HG03469 (cell line): ENCODE measurements at regions not wholly inside any gene's neighbourhood (a gene's known extent, or its start where the extent isn't known, plus 50 kb on each side); places are given as distances from the start of the nearest gene placed in this dataset.
"Not testable (repeated sequence)": the region's sequence is repeated elsewhere in the genome, so short reads cannot be mapped to it uniquely, and the experiment has no call there.

ENCODE experiments used
- ATAC-seq: cut with Tn5 transposase; IDR thresholded peaks from one replicate; pipeline ENCODE4 v1.9.1; 2021; ENCODE audit warnings: mild to moderate bottlenecking, moderate library complexity, moderate number of reproducible peaks; ENCODE audit not compliant: unreplicated experiment

DNA sequence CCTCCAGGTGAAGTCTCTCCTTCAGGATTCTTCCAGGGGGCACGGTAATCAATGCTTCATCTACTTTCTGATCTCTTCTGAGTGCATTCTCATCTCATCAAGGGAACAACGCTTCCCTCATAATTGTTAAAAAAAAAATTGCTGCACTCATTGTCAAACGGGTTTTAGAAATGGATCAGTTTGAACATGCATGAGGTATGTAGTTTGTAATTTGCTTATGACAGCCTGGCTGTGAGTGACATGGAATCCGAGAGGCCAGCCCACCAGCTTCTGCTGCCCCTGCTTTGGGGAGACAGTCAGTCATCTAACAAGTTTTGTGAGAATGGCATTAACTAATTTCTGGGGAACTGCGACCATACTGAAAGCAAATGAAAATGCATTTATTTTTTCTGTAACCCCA lies 791.9 kb upstream of the SOX11 start:
- no peak for ATAC-seq

DNA sequence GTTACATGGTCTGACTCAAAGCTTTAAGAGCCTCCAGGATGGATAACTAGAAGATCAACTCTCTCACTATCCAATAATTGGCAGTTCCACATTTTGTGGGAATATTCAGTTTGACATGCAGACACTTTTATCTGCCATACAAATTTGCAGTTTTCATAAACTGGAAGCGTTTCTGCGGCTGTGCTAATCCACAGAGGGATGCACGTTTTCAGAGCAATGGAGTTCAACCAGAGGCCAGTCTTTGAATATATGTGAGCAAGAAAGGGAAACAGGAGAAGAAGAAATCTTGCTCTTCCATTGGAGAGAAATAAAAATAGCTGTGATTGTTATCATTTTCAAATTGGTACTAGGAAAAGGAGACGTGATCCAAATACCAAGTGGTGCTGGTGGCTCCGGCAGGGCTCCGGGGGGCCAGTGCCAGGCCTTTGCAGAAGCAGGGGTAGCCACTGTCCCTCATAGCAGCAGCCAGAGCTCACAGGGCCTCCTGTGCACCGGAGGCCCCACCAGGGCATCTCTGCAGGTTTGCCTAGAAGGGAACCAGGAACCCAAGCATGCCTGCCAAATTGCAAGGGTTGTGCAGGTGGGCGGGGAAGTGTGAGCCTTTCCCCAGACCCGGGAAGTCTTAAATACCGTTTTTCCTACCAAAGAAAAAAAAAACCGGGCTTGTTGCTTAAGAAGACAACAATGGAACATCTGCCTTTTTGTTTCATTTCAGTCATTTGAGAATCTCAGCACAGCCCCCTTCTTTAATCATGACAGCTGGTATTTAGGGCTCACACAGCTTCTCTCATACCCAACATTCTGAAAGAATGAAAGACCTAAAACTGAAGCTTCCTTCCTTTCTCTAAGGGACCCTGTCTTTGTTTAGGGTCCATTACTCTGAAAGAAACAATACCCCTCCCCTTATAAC lies 791.1 kb upstream of the SOX11 start:
- ATAC-seq = no peak

DNA sequence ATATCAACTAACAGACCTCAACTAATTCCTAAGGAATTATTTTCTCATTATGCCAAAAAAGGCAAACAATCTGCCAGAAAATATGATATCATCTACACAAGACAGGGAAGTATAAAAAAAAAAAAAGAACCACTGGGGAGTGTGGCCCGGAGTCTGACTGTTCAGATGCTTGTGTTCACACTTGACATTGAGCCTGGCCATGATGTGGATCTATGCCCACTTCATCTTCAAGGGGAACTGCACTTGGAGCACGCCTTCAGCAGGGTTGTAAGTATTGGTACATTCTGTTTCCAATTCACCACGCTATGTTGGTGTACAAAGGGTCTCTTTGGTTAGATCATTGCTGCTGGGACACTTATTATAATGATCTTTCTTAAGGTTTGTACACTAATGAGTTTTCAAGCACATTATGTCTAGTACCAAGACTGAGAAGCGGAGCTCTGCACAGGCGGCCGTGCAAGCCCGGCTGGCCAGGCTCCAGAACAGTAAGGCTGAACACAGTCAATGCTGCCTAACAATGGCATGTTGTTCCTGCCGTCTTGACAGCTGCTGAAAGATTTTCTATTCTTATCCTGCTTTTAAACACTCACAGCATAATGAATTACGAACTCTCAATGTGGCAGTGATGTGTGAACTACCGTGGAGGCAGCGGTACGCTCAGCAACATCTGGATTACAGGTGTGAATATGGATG lies 788.4 kb upstream of the SOX11 start:
- ATAC-seq = no peak

DNA sequence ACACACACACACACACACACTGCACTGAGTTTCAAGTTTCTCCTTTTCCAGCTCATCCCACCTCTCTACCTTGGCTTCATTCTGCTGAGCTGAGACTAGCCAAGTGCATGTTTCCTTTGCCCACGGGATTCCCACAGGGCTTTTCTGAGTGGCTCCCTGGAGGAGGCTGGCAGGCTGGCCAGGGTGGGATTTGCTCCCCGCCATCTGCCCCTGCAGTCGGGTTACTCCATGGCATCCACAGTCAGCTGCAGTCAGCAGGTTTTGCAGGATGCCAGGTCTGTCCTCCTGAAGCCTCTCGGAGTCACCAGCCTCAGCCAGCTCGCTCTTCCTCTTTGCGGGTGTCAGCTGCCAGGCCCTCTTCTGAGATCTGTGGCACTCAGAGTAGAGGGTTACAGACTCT lies 783.7 kb upstream of the SOX11 start:
- ATAC-seq = no peak

DNA sequence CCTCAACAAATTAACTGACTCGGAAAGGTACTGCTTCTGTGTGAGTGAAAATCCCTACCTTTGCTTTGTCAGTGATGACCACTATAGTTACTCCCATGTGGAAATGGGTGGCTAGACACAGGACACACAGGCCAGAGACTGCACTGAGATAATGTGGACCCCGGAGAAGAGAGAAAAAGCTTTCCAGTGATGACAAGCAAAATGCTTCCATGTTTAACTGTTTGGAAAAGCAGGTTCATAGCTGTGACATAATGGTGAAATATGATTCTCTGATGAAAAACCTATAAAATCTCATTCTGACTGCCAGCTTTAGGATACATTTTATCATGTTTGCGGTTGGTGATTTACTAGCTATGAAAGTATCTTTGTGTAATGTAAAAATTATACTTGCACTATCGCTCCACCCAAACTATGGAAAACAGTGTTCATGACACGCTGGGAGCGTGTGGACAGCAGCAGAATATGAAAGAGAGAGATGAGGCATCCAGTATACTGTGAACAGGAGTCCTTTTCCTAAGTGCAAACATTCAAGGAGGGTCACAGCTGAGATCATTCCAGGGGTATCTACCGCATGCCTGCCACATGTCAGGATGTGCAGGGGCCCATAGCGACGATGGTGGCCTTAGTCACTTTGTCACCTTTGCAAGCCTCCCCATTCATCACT lies 782.7 kb upstream of the SOX11 start:
- no peak for ATAC-seq

DNA sequence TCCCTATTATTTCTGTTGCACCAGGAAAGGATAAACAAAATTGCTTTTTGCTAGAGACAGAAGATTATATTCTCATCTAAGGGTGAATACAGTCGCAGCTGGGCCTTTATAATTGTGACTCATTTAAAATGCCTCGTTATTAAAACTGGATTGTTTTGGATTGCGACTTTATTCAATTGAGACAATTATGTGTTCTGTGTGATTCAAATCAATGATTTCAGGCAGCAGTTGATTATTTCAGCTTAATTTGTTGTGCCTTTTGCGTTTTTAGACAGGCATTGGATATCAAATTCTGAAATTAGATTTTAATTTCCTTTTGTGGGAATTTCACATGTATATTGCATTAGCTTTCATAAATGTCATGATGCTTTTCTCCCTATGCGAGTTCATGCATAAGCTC lies 778.1 kb upstream of the SOX11 start:
- ATAC-seq = no peak

DNA sequence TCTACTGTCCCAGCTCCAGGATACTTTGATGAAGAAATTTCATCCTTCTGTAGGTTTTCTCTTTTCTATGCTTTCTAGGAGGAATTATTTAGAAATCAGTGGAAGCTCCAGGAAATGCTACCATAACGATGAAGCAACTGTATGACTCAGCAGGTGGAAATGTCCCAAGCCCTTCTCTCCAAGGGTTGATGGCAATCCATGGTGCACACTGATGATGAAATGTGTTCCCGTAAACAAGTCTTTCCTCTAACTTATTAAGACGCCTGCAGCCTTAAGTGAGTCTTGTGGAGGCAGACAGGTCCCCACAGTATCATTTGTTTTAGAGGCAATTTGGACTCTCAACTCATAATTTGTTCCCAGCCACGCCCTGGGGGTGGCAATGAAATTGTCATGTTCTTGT lies 777.6 kb upstream of the SOX11 start:
- ATAC-seq = no peak

DNA sequence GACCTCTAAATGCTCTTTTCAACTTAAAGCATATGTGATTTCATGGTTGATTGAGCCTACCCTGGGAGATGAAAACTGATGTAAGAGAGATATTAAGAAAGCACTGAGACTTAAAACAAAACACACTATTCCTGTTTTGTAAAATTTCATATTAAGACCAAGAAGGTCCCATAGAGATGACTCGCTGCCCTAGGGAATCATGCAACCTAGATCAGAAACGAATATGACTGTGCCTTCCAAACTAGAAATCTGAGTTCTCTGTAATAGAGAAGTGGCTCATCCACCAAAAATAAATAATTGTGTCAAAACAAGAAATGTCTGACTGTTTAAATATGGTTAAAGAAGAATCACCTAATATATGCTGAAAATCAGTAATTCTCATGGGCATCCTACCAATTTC lies 776.8 kb upstream of the SOX11 start:
- no peak for ATAC-seq

DNA sequence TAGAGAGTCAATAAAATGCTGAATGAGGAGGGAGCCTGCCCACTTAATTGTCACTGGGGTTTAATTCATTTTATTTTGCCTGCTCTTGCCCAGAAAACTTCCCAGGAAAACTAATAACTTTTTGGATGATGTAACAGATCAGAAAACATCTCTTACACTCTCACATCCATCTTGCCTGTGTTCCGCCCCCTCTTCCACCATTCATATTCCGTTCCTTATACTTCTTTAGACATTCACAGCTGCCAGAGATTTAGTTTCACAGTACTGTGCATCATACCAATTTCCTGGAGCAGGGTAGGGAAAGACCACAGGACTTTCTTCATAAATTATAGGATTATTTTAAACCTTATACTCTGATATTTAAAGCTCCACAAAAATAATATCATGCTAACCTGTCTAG lies 776.1 kb upstream of the SOX11 start:
- ATAC-seq = no peak

DNA sequence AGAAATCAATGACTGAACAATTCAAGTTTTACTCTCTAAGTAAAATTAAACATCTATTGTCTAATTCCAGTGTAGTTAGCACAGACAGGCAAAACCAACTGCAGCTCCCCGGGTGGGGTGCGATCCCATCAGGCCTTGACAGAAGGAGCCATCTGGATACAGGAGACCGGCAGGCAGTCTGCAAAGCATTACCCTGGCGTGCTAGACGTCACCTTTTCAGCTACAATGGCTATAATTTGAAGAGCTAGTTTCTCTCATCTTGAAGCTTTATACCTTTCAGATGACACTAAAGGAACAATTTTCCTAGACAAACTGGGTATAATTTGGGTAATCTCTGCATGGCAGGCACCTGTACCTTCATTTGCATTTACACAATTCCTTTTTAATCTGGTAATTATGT lies 761.5 kb upstream of the SOX11 start:
- ATAC-seq = no peak

DNA sequence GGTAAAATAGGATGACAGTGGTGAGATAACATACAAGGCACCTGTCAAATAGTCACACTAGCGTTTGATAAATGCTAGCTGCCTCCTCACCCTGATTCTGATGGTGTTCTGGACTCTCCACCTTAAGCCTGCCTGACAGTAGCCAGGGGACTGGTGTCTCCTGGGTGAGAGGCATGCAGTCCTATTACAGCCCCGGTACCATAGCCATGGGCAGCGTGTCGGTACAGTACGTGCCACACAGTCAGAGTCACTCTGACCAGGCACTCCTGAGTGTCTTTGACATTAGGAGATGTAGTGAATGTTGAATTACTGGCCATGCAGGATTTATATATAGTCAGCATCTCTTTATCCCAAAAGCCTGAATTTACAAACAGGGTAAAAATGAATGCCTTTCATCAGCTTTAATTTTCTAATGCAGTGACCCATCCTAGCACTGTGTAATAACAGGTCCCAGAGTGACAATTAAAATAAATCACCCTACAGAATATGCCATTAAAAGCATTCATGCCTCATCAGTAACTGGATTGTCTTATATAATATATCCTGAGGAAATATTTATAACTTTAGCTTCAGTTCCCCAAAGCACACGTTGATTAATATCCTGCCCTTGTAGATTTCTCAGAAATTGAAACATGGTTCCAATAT lies 760.3 kb upstream of the SOX11 start:
- no peak for ATAC-seq

DNA sequence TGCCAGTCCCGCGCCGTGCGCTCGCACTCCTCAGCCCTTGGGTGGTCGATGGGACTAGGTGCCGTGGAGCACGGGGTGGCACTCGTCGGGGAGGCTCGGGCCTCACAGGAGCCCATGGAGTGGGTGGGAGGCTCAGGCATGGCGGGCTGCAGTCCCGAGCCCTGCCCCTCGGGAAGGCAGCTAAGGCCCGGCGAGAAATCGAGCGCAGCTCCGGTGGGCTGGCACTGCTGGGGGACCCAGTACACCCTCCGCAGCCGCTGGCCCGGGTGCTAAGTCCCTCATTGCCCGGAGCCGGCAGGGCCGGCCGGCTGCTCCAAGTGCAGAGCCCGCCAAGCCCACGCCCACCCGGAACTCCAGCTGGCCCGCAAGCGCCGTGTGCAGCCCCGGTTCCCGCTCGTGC lies 756.9 kb upstream of the SOX11 start:
- not testable (repeated sequence) for ATAC-seq

DNA sequence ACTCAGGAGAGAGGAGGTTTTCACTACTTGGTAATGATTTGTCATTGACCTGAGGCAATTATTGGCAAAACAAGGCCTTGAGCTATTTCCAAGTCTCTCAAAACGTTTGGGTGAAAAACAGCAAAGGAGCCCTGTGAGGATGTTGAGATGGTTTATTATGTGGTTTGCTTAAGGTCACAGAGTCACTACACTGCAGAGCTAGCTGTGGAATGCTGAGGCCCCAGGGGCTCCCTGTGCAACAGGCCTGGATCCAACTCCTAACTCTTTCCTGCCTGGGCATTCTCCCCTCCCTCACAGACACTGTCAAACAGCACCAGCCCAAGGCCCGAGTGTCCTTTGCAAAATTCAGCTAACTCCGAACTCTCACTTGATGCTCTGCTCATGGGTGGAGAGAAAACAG lies 754.6 kb upstream of the SOX11 start:
- no peak for ATAC-seq

DNA sequence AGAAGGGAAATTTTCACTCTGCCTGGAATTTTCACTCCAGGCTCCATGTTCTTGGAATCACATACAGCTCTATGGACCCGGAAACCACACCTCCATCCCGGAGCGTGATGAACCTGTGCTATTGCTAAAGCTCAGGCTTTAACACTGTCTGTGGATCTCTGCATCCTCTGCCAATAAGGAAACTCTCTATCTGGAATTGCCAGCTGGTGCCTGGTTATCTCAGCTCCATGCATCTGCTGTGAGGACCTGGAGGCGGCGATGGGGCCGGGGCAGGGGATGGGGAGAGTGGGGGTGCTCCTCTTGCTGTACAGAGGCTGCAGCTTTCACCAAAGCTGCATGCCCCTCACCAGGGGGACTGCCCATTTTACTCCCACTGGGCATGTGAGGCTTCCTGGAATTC lies 754.0 kb upstream of the SOX11 start:
- no peak for ATAC-seq

DNA sequence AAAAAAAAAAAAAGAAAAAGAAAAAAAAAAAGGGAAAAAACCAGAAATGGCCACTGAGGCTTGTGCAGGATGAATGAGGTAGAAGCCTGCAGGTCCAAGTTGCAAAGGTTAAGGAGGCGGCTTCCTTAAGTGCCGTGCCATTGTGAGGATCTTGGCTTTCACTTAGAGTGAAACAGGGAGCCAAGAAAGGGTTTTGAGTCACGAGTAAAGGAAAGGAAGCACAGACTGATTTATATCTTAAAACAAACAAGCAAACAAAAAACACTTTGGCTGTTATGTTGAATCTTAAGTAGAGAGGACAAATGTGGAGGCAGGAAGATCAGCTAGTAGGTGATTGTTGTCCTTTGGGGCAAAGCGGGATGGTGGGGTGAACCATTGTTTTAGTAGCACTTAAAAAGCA lies 749.7 kb upstream of the SOX11 start:
- no peak for ATAC-seq

DNA sequence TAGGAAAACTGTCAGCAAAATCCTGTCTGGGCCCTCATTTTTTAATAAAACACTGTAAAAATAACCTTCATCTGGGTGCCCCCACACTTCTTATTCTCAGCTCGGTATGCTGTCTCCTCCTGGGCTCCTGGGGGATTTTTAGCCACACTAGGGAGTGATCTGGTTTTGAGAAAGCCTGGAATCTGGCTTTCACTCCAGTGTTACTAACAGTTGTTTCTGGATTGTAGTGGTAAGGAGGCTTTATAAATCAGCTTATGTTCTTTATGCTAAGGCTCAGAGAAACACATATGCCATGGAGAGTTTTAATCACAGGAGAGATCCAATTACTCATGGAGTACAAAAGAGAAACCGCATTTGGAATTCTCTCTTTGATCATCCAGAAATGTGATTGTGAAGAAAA lies 744.3 kb upstream of the SOX11 start:
- no peak for ATAC-seq

DNA sequence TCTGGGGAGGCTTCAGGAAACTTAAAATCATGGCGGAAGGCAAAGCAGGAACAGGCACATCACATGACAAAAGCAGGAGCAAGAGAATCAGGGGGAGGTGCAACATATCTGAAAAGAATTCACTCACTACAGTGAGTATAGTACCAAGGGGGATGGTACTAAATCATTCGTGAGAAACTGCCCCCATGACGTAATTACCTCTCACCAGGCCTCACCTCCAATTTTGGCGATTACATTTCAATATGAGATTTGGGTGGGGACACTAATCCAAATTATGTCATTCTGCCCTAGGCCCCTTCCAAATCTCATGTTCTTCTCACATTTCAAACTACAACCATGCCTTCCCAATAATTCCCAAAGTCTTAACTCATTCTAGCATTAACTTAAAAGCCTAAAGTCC lies 740.8 kb upstream of the SOX11 start:
- ATAC-seq = no peak

DNA sequence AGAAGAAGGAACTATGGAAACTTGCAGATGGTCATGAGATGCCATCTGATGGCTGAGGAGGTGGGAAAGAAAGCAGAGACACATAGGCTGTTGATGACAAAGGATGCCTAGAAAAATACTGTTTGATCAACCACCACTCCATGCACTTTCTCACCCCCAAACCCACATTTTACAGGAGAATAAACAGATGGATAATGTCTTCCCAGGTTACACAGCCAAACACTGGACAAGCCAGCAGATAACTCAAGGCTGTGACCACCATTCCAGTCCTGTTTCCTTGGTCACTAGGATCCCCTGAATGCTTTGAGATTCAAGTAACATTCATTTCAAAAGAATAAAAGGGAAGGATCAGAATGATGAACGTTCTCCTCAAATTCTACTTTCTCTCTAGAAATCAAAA lies 733.0 kb upstream of the SOX11 start:
- ATAC-seq = no peak

DNA sequence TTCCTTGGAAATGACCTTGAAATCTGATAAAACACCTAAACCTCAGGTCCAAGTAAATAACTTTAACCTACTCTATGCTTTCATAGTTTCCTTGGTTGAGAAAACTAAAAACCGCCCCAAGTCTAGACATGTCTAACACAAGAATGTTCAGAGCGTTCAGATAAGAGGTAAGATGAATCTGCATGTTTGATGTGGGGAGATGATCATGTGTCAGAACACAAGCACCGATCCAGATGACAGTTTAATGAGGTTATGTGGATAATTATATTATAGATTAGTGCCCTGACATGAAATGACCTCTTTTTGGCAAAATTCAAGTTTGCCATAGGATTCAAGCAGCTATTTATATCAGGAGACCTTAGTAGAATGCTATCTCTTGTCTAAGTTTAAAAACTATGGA lies 729.8 kb upstream of the SOX11 start:
- ATAC-seq = no peak

DNA sequence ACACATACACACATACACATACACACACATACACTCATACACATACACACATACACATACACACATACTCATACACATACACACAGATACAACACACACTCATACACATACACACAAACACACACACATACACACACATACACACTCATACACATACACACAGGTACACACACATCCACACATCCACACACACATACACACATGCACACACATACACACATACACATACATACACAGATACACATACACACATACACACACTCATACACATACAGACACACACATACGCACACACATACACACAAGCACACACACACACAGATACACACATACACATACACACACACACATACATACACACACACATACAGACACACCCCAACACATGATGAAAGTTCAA lies 729.1 kb upstream of the SOX11 start:
- no peak for ATAC-seq

DNA sequence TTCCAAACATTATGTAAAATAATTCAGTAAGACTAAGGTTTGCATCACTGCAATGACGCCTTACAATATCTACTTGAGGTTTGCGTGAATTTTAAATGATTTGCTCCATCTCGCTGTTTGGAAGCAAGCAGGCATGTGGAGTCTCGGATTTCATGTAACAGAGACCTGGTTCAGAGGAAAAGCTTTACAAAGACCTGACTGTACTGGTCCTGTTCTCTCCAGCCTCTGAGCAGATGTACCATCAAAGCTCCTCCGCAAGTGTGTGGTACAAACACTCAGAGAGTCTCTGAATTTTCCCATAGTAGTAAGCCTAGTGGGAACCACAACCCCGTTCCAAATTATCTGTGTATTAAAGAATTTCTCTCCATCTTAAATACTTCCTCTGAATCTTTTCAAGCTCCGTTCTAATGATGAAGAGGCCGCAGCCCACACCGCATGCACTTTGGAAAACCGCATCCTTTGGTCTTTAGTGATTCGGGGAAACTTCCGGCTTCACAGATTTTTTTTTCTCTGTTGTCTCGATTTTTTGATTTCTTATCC lies 728.1 kb upstream of the SOX11 start:
- no peak for ATAC-seq
